GM23338 (cell line): ENCODE measurements at regions not wholly inside any gene's neighbourhood (a gene's known extent, or its start where the extent isn't known, plus 50 kb on each side); places are given as distances from the start of the nearest gene placed in this dataset.

Experiments
- ATAC-seq: fragments of 200-7000 bp; cut with Tn5 transposase; 3 replicates; pipeline ENCODE4 v1.9.1; 2020
- DNase-seq: peaks from one replicate; pipeline ENCODE4 v3.0.0-alpha.2; 2015; ENCODE audit warnings: low spot score
- H2AFZ ChIP-seq: fragments of 200-600 bp; sonication (generic); 2 replicates; pipeline ENCODE4 v1.8.0; 2016; ENCODE audit warnings: antibody characterized with exemption, mild to moderate bottlenecking, moderate library complexity
- H3F3A ChIP-seq: fragments of 200-600 bp; sonication (generic); replicated peaks from 2 replicates; pipeline ENCODE4 v1.8.0; 2017; ENCODE audit warnings: antibody characterized with exemption, mixed run types, low read depth
- H3K27ac ChIP-seq: fragments of 200-600 bp; sonication (generic); 2 replicates; pipeline ENCODE4 v1.6.1; 2016; ENCODE audit warnings: low read depth
- H3K27me3 ChIP-seq: fragments of 200-600 bp; sonication (generic); 2 replicates; pipeline ENCODE4 v1.8.0; 2016; ENCODE audit warnings: mild to moderate bottlenecking, mixed run types, moderate library complexity; ENCODE audit not compliant: insufficient read depth
- H3K36me3 ChIP-seq: fragments of 200-600 bp; sonication (generic); 2 replicates; pipeline ENCODE4 v1.8.0; 2016; ENCODE audit warnings: mild to moderate bottlenecking; ENCODE audit not compliant: insufficient read depth
- H3K4me1 ChIP-seq: fragments of 200-600 bp; sonication (generic); 2 replicates; pipeline ENCODE4 v1.8.0; 2016; ENCODE audit warnings: mild to moderate bottlenecking, moderate library complexity; ENCODE audit not compliant: insufficient read depth
- H3K4me2 ChIP-seq: fragments of 200-600 bp; sonication (generic); 2 replicates; pipeline ENCODE4 v1.7.1; 2017; ENCODE audit warnings: mixed run types
- H3K4me3 ChIP-seq: fragments of 200-600 bp; sonication (generic); 2 replicates; pipeline ENCODE4 v1.6.1; 2016; ENCODE audit warnings: mixed run types
- H3K79me2 ChIP-seq: fragments of 200-600 bp; sonication (generic); replicated peaks from 2 replicates; pipeline ENCODE4 v1.8.0; 2017; ENCODE audit warnings: mild to moderate bottlenecking; ENCODE audit not compliant: insufficient read depth
- H3K9me2 ChIP-seq: fragments of 200-600 bp; sonication (generic); 2 replicates; pipeline ENCODE4 v1.8.0; 2017; ENCODE audit not compliant: insufficient read depth
- H4K20me1 ChIP-seq: fragments of 200-600 bp; sonication (generic); replicated peaks from 2 replicates; pipeline ENCODE4 v1.8.0; 2017; ENCODE audit warnings: mild to moderate bottlenecking; ENCODE audit not compliant: insufficient read depth
- H3K27ac Mint-ChIP-seq: 2 replicates; pipeline ENCODE4 v1.8.0; 2020; ENCODE audit warnings: inconsistent platforms, mild to moderate bottlenecking, moderate library complexity, mixed read lengths
- H3K27me3 Mint-ChIP-seq: 3 replicates; pipeline ENCODE4 v1.8.0; 2022; ENCODE audit warnings: low read depth, mild to moderate bottlenecking, moderate library complexity, mixed read lengths, inconsistent platforms; ENCODE audit not compliant: insufficient read depth, poor library complexity
- H3K36me3 Mint-ChIP-seq: 3 replicates; pipeline ENCODE4 v1.8.0; 2021; ENCODE audit warnings: low read depth, mild to moderate bottlenecking, inconsistent platforms, moderate library complexity, mixed read lengths
- H3K4me1 Mint-ChIP-seq: 3 replicates; pipeline ENCODE4 v1.8.0; 2020; ENCODE audit warnings: mild to moderate bottlenecking, inconsistent platforms, mixed read lengths
- H3K4me3 Mint-ChIP-seq: 3 replicates; pipeline ENCODE4 v1.8.0; 2021; ENCODE audit warnings: moderate library complexity, mild to moderate bottlenecking, inconsistent platforms, mixed read lengths
- H3K9me3 Mint-ChIP-seq: 3 replicates; pipeline ENCODE4 v1.8.0; 2020; ENCODE audit warnings: moderate library complexity, mild to moderate bottlenecking, inconsistent platforms, mixed read lengths
- CTCF ChIP-seq, 2 experiments: fragments of 200-600 bp in 1 of 2; sonication (generic) in 1 of 2; conservative IDR thresholded peaks; 2 replicates each; pipeline versions ENCODE4 v1.5.1 to v1.6.1; 2016 to 2017; ENCODE audit warnings: antibody characterized with exemption in 2 of 2, low read depth in 2 of 2, mild to moderate bottlenecking in 2 of 2, moderate library complexity in 1 of 2
- ETS1 ChIP-seq: IDR thresholded peaks from 2 replicates; pipeline ENCODE4 v1.6.1; 2016; ENCODE audit warnings: antibody characterized with exemption
- EZH2 ChIP-seq: fragments of 200-600 bp; sonication (generic); IDR thresholded peaks from one replicate; pipeline ENCODE4 v1.8.0; 2017; ENCODE audit warnings: antibody characterized with exemption, mild to moderate bottlenecking, low read depth; ENCODE audit not compliant: unreplicated experiment
- EZH2phosphoT487 ChIP-seq: fragments of 200-600 bp; sonication (generic); IDR thresholded peaks from one replicate; pipeline ENCODE4 v1.8.1; 2018; ENCODE audit warnings: antibody characterized with exemption; ENCODE audit not compliant: unreplicated experiment
- JUNB ChIP-seq: IDR thresholded peaks from one replicate; pipeline ENCODE4 v1.6.1; 2016; ENCODE audit warnings: antibody characterized with exemption; ENCODE audit not compliant: unreplicated experiment
- NANOG ChIP-seq: IDR thresholded peaks from 2 replicates; pipeline ENCODE4 v1.6.1; 2016; ENCODE audit warnings: antibody characterized with exemption, borderline replicate concordance
- POLR2AphosphoS5 ChIP-seq: IDR thresholded peaks from 2 replicates; pipeline ENCODE4 v1.6.1; 2016; ENCODE audit warnings: antibody characterized with exemption, low read depth
- REST ChIP-seq: IDR thresholded peaks from one replicate; pipeline ENCODE4 v1.6.1; 2018; ENCODE audit warnings: antibody characterized with exemption; ENCODE audit not compliant: unreplicated experiment
- STAT1 ChIP-seq: IDR thresholded peaks from one replicate; pipeline ENCODE4 v1.6.1; 2016; ENCODE audit warnings: antibody characterized with exemption; ENCODE audit not compliant: unreplicated experiment
- ZNF114 ChIP-seq: fragments of 250-450 bp; sonication (Bioruptor Pico); IDR thresholded peaks from 2 replicates; pipeline ENCODE4 v1.5.0; 2020; ENCODE audit warnings: mild to moderate bottlenecking, moderate library complexity
- ZNF331 ChIP-seq: fragments of 250-450 bp; sonication (Bioruptor Pico); IDR thresholded peaks from 2 replicates; pipeline ENCODE4 v1.5.0; 2020; ENCODE audit warnings: low read depth, mild to moderate bottlenecking, moderate library complexity
- ZNF462 ChIP-seq: fragments of 250-450 bp; sonication (Bioruptor Pico); IDR thresholded peaks from 2 replicates; pipeline ENCODE4 v1.5.0; 2020; ENCODE audit warnings: mild to moderate bottlenecking, moderate library complexity

- H3K9me3 Mint-ChIP-seq, result peaks cover 65% of the 10 kb centered on the region
- H3K4me2 ChIP-seq, result no peak overlapping the region
Observed at GRCh38 chr1:30492451-30492850, 230.9 kb downstream of the MATN1 start.

More at GRCh38 chr1:30492451-30492850, 230.9 kb downstream of the MATN1 start:
- Histone ChIP-seq H4K20me1 (no peaks in the 10 kb centered on the region), H3K27ac (no peak overlapping the region), H3K36me3 (no peaks in the 10 kb centered on the region), H3K27me3 (no peaks in the 10 kb centered on the region), H3F3A (no peaks in the 10 kb centered on the region), H3K79me2 (no peaks in the 10 kb centered on the region), H2AFZ (no peak overlapping the region), H3K4me1 (no peaks in the 10 kb centered on the region), H3K9me2 (no peaks in the 10 kb centered on the region), H3K4me3 (no peak overlapping the region)
- H3K4me3 Mint-ChIP-seq, result no peak overlapping the region
- H3K36me3 Mint-ChIP-seq, result peaks cover 4% of the 10 kb centered on the region; the same call in 2 of the 3 replicates
- H3K27me3 Mint-ChIP-seq, result peaks cover 3% of the 10 kb centered on the region
- ATAC-seq, result no peak
- TF ChIP-seq EZH2, result no peak
- TF ChIP-seq EZH2phosphoT487, result no peak
- no peak for TF ChIP-seq JUNB
- no peak for TF ChIP-seq NANOG
- TF ChIP-seq ETS1, result no peak
- no peak for TF ChIP-seq ZNF114
- TF ChIP-seq ZNF462 (CRISPR knock-in tag), result no peak
- no peak for TF ChIP-seq ZNF331 (CRISPR knock-in tag)
- TF ChIP-seq CTCF (conservative IDR thresholded peaks at IDR 0.05; ENCODE audit: low read depth in 2 of 2), result no peak
- TF ChIP-seq STAT1, result no peak
- TF ChIP-seq POLR2AphosphoS5, result no peak
- no peak for TF ChIP-seq REST
- H3K27ac Mint-ChIP-seq, result no peak overlapping the region
- no peaks in the 10 kb centered on the region for H3K4me1 Mint-ChIP-seq
- DNase-seq, result no peak
